DMS79 treated with DMSO at 0.1 percent for 48 hours (cell line): ENCODE measurements at regions not wholly inside any gene's neighbourhood (a gene's known extent, or its start where the extent isn't known, plus 50 kb on each side); places are given as distances from the start of the nearest gene placed in this dataset.

Experiments
- DNase-seq: peaks from one replicate; lab custom pipeline; 2025; lab: John Stamatoyannopoulos, UW

GRCh38 chr4:138085736-138086305 lies 156.3 kb downstream of the SLC7A11 start:
- no peak for DNase-seq

DNA sequence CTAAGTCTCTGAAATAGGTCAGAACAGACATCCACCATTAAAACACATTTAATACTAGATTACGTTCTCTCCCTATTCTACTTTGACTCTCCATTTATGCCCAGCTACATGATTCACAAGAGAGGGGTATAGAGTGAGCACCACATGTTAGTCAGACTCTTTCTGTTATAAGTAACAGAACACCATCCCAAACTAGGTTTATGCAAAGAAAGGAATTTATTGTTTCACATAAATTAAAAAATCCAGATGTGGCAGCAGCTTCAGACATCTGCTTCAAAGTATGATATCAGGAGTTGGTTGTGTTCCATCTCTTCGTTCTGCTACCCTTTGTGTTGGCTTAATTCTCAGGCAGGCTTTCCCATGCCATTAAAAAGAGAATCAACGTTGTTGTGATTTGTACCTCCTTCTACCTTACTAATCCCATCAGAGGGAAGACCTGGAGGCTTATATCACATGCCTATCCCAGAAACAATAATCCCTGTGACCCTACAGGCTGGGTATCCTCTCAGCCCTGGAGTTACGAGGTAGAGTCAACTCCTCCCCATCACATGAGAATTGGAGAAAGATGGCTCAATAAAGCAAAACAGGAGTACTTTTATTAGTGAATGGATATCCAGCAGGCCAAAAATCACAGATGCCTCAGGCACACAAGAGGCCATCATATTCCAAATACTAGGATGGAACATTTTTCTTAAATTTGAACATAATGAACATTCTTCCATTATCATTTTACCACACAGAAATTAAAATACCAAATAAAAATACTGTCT lies 163.2 kb downstream of the SLC7A11 start:
- no peak for DNase-seq

GRCh38 chr4:138078253-138078652 lies 163.9 kb downstream of the SLC7A11 start:
- no peak for DNase-seq

- no peak for DNase-seq
Measured at GRCh38 chr4:138076561-138076960, 165.6 kb downstream of the SLC7A11 start.

GRCh38 chr4:138070816-138071215 lies 171.3 kb downstream of the SLC7A11 start:
- no peak for DNase-seq

GRCh38 chr4:138063581-138063980 lies 178.6 kb downstream of the SLC7A11 start:
- DNase-seq, result no peak

- no peak for DNase-seq
Measured at GRCh38 chr4:138062929-138063328, 179.2 kb downstream of the SLC7A11 start.

DNA sequence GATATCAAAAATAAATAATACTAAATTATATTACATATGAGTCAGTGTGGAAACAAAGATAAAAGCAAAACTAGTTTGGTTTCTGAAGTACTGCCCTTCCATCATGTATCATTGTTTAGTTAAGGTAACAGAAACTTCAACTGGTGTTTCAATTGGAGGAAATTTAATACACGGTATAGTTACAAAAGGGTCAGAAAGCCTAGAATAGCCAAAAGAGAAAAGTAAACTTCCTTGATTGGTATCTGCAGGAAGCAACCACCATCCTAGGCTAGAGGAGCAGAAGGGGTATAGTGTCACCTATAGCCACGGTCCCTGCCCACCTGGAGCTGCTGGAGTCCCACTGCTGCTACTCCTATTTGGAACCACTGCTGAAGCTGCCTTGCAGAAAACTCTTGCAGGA lies 185.6 kb downstream of the SLC7A11 start:
- no peak for DNase-seq

GRCh38 chr4:138055890-138056289 lies 186.3 kb downstream of the SLC7A11 start:
- DNase-seq, result no peak

- DNase-seq, result no peak
Measured at GRCh38 chr4:138053641-138054301, 188.4 kb downstream of the SLC7A11 start.

GRCh38 chr4:138052806-138053632 lies 189.1 kb downstream of the SLC7A11 start:
- no peak for DNase-seq

DNA sequence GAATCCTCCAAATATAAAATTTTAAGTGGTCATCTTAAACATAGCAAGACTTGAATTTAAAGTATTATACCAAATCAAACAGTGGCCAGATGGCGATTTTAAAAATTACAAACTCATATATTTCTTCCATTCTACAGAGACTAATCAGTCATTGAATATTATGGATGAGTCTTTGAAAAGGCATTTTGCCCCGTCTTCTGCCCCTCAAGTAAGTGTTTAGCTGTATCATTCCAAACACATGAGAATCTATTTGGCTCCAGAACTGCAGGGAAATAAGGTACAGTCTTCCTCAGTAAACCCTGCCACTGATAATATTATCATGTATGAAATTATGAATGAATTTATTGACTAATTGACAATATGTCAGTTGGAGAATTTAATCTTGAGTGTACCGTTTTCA lies 191.0 kb downstream of the SLC7A11 start:
- DNase-seq, result no peak

DNA sequence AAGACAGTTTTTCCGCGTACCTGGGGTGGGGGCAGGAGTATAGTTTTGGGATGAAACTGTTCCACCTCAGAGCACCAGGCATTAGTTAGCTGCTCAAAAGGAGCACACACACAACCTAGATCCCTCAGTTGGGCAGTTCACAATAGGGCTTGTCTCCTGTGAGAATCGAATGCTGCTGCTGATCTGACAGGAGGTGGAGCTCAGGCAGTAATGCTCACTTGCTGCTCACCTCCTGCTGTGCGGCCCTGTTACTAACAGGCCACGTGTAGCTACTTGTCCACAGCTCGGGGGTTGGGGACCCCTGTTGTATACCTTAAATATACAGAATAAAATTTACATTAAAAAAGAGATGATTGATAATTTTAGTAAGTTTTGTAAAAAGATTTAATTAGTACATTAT lies 191.5 kb downstream of the SLC7A11 start:
- DNase-seq, result no peak

DNA sequence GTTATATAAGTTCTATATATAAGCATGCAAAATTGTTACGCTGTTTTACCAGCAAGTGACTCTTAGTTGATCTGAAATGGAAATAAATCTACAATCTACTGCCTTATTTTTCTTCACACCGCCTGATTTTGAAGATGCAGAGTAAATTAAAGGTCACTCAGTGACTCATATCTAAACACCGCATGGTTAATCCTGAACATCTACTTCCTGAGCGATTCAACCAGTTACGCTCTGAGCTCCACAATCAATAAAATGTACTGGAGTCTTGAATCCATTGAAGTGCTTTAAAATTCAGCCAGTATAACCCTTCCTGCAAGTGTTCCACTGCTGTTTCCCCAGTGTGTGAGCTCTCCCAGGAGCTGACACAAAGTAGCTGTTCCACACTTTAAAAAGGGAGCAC lies 192.8 kb downstream of the SLC7A11 start:
- no peak for DNase-seq

DNA sequence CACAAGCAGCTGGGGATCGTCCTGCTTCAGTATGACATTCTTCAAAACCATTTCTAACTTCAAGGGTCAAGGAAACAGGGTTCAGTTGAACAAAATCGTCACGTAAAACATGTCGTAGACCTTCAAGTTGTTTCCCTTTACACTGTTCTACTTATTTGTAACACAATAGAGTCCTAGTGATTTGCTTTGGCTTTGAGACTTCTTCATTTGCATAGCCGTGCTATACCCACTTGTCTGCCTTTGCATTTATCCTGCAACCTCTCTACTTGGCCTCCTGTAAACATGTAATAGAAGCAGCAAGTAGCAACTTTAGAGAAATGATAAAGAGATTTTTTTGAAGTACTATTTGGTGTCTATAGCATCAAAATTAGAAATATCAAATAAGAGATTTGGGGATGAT lies 194.9 kb downstream of the SLC7A11 start:
- no peak for DNase-seq

GRCh38 chr4:138045036-138045435 lies 197.1 kb downstream of the SLC7A11 start:
- no peak for DNase-seq

GRCh38 chr4:138039010-138039409 lies 203.1 kb downstream of the SLC7A11 start:
- DNase-seq, result no peak

DNA sequence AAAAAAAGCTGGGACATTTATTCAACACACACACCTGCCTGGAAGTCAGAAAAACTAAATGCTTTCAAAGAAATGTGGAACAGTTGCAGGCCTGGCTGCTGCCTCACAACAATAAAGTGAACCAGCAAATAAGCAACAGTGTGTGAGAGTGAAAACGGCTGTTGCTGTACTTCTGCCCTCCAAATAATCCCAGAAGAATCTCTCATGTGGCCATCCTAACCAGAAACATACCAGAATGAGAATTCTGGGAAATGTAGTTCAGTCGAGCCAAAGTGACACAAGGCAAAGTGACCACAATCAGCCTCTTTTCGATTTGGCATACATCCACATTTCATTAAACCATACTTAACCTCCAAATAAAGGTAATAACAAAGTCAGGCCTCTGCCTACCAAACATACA lies 204.5 kb downstream of the SLC7A11 start:
- no peak for DNase-seq

DNA sequence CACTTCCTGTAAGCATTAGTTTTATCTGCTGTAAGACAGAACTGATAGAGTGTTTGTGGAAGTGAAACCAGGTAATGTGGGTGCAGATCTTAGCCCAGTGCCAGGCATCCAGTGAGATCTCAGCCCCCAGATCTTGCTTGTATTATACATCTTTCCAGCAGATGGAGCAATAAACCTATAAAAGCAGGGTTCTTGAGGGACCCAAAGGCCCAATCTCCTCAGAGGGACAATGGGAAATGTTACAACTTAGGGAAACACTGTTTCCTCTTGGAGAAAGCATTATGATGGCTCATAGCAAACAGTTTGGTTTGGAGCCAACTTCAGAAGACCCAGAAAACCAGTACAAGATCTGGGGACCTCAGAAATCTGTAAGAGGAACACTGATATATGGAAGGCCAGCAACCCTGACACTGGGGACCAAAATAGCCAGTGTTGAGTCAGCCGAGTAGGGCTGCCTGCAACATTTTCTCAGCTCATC lies 206.3 kb downstream of the SLC7A11 start:
- DNase-seq, result no peak

DNA sequence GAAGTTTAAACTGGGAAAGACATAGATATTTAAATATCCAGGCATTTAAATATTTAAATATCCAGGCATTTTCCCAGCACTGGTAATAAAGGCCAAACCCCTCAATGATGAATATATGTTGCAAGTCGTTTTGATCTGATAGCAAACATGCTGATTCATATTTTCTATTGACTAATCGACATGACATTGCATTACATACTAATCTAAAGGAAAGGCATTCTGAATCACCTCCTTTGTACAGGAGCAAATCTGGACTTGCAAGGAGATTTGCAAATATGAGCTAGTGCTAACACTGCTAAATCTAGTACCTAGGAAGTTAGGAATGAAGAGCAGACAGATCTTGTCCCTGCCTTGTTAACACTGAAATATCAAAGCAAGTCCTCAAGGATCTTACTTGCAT lies 207.3 kb downstream of the SLC7A11 start:
- DNase-seq, result no peak

GRCh38 chr4:138032222-138032621 lies 209.9 kb downstream of the SLC7A11 start:
- DNase-seq, result no peak

- DNase-seq, result no peak
Measured at GRCh38 chr4:138030375-138030774, 211.8 kb downstream of the SLC7A11 start.
